Liver (tissue), 8 donors: ENCODE measurements at regions not wholly inside any gene's neighbourhood (a gene's known extent, or its start where the extent isn't known, plus 50 kb on each side); places are given as distances from the start of the nearest gene placed in this dataset.

Experiments
- DNase-seq: peaks from one replicate; pipeline ENCODE4 v3.0.0-alpha.2; 2017; ENCODE audit warnings: low spot score
- H3K27ac ChIP-seq, 2 donors: one replicate each; pipeline ENCODE4 v1.7.0; 2013; ENCODE audit warnings: inconsistent platforms in 2 of 2, low read length in 2 of 2, control low read depth in 1 of 2, low read depth in 1 of 2, mild to moderate bottlenecking in 1 of 2
- H3K27me3 ChIP-seq, 4 donors: one replicate each; pipeline versions ENCODE4 v1.6.1 to v1.7.0; 2013; ENCODE audit warnings: low read length in 3 of 4, inconsistent platforms in 1 of 4, mild to moderate bottlenecking in 1 of 4, moderate library complexity in 1 of 4; ENCODE audit not compliant: control insufficient read depth in 4 of 4, insufficient read depth in 4 of 4
- H3K36me3 ChIP-seq, 4 donors: one replicate each; pipeline versions ENCODE4 v1.6.1 to v1.7.0; 2013; ENCODE audit warnings: low read length in 3 of 4, mild to moderate bottlenecking in 3 of 4, low read depth in 1 of 4, moderate library complexity in 1 of 4; ENCODE audit not compliant: control insufficient read depth in 4 of 4, insufficient read depth in 3 of 4
- H3K4me1 ChIP-seq, 4 donors: one replicate each; pipeline versions ENCODE4 v1.6.1 to v1.7.0; 2013; ENCODE audit warnings: low read length in 3 of 4, mild to moderate bottlenecking in 3 of 4, moderate library complexity in 1 of 4; ENCODE audit not compliant: control insufficient read depth in 4 of 4, insufficient read depth in 4 of 4
- H3K4me3 ChIP-seq, 3 donors: one replicate each; pipeline versions ENCODE4 v1.6.1 to v1.7.0; 2013; ENCODE audit warnings: low read length in 3 of 3, control low read depth in 1 of 3, low read depth in 1 of 3, mild to moderate bottlenecking in 1 of 3
- H3K9ac ChIP-seq, 2 donors: one replicate each; pipeline ENCODE4 v1.7.0; 2013; ENCODE audit warnings: low read length in 2 of 2, mild to moderate bottlenecking in 2 of 2, moderate library complexity in 2 of 2, control low read depth in 1 of 2, low read depth in 1 of 2
- H3K9me3 ChIP-seq, 4 donors: one replicate each; pipeline versions ENCODE4 v1.6.1 to v1.7.0; 2013; ENCODE audit warnings: low read length in 3 of 4; ENCODE audit not compliant: control insufficient read depth in 4 of 4
- ATF3 ChIP-seq: IDR thresholded peaks from 2 replicates; pipeline ENCODE4 v1.6.1; 2016; ENCODE audit warnings: antibody characterized with exemption
- EGR1 ChIP-seq, 2 donors: IDR thresholded peaks; 2 replicates each; pipeline ENCODE4 v1.6.1; 2016 to 2018; ENCODE audit warnings: antibody characterized with exemption in 2 of 2, low read depth in 2 of 2
- FOXA1 ChIP-seq: IDR thresholded peaks from 2 replicates; pipeline ENCODE4 v1.6.1; 2016; ENCODE audit warnings: antibody characterized with exemption
- FOXA2 ChIP-seq: IDR thresholded peaks from 2 replicates; pipeline ENCODE4 v1.6.1; 2016; ENCODE audit warnings: antibody characterized with exemption
- GABPA ChIP-seq, 2 donors: IDR thresholded peaks in 1 of 2; conservative IDR thresholded peaks in 1 of 2; 2 replicates each; pipeline ENCODE4 v1.6.1; 2016; ENCODE audit warnings: antibody characterized with exemption in 2 of 2, mild to moderate bottlenecking in 1 of 2, moderate library complexity in 1 of 2
- HNF4G ChIP-seq: IDR thresholded peaks from 2 replicates; pipeline ENCODE4 v1.6.1; 2016; ENCODE audit warnings: antibody characterized with exemption
- JUND ChIP-seq, 2 donors: IDR thresholded peaks; 2 replicates each; pipeline ENCODE4 v1.6.1; 2016; ENCODE audit warnings: antibody characterized with exemption in 2 of 2
- MAX ChIP-seq: IDR thresholded peaks from 2 replicates; pipeline ENCODE4 v1.6.1; 2016; ENCODE audit warnings: antibody characterized with exemption
- RAD21 ChIP-seq, 2 donors: IDR thresholded peaks; 2 replicates each; pipeline ENCODE4 v1.6.1; 2016; ENCODE audit warnings: antibody characterized with exemption in 2 of 2, mild to moderate bottlenecking in 2 of 2
- REST ChIP-seq: IDR thresholded peaks from 2 replicates; pipeline ENCODE4 v1.6.1; 2016; ENCODE audit warnings: antibody characterized with exemption, mild to moderate bottlenecking
- RXRA ChIP-seq, 2 donors: IDR thresholded peaks; 2 replicates each; pipeline ENCODE4 v1.6.1; 2017 to 2018; ENCODE audit warnings: antibody characterized with exemption in 2 of 2, mild to moderate bottlenecking in 1 of 2
- SP1 ChIP-seq: IDR thresholded peaks from 2 replicates; pipeline ENCODE4 v1.6.1; 2018; ENCODE audit warnings: antibody characterized with exemption, mild to moderate bottlenecking
- YY1 ChIP-seq: IDR thresholded peaks from 2 replicates; pipeline ENCODE4 v1.6.1; 2016; ENCODE audit warnings: antibody characterized with exemption, mild to moderate bottlenecking
- WGBS: extraction: QIAGEN DNeasy Blood & Tissue Kit; methylation state at CpG from one replicate; pipeline ENCODE4 v1.1.7; 2013; 5-methylcytosine and 5-hydroxymethylcytosine counted together
- TF ChIP-seq, protein P1 (sequence below): fragments of 150-350 bp; IDR thresholded peaks from 2 replicates; pipeline ENCODE4 v1.5.1; 2017; ENCODE audit warnings: improper control_type of control experiment, low read depth, low read length; ENCODE audit not compliant: missing input control
- TF ChIP-seq, protein P2 (sequence below): IDR thresholded peaks from 2 replicates; pipeline ENCODE4 v1.6.1; 2016; ENCODE audit warnings: antibody characterized with exemption
- donor health status: healthy.
- donor health status: healthy.
- donor health status: healthy.
- donor health status: healthy.
- donor health status: healthy.

DNA sequence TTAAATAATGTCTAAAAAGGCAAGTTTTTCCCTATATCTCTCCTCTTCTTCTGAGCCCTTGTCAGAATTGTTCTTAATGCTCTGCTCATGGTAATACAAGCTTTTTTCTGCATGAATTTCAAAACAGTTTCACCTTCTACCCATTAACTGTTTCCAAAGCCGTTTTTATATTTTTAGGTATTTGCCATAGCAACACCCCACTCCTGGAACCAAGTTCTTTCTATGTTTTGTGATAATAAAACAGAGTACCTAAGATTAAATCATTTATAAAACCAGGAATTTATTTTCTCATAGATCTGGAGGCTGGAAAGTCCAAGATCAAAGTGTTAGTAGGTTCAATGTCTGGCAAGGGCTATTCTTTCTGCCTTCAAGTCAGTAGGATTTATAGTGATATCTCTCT, 497.4 kb downstream of the ETS1 start:
- 84% methylated on average over 1 of the region's 1 CpG for WGBS
- no peak for TF ChIP-seq FOXA2
- TF ChIP-seq YY1 = no peak
- TF ChIP-seq MAX = no peak
- no peak for TF ChIP-seq HNF4G
- TF ChIP-seq, protein P1, sequence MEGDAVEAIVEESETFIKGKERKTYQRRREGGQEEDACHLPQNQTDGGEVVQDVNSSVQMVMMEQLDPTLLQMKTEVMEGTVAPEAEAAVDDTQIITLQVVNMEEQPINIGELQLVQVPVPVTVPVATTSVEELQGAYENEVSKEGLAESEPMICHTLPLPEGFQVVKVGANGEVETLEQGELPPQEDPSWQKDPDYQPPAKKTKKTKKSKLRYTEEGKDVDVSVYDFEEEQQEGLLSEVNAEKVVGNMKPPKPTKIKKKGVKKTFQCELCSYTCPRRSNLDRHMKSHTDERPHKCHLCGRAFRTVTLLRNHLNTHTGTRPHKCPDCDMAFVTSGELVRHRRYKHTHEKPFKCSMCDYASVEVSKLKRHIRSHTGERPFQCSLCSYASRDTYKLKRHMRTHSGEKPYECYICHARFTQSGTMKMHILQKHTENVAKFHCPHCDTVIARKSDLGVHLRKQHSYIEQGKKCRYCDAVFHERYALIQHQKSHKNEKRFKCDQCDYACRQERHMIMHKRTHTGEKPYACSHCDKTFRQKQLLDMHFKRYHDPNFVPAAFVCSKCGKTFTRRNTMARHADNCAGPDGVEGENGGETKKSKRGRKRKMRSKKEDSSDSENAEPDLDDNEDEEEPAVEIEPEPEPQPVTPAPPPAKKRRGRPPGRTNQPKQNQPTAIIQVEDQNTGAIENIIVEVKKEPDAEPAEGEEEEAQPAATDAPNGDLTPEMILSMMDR = no peak
- TF ChIP-seq SP1 = no peak
- TF ChIP-seq JUND (IDR thresholded peaks at IDR 0.05) = no peak
- TF ChIP-seq GABPA (IDR thresholded peaks at IDR 0.05 in 1 of 2, conservative IDR thresholded peaks at IDR 0.05 in 1 of 2) = no peak
- no peak for TF ChIP-seq FOXA1
- TF ChIP-seq REST = no peak
- no peak for TF ChIP-seq ATF3
- H3K4me1 ChIP-seq = no peaks in the 10 kb centered on the region

GRCh38 chr11:128086794-128087193, 500.6 kb downstream of the ETS1 start:
- no peaks in the 10 kb centered on the region for H3K27me3 ChIP-seq
- H3K4me3 ChIP-seq = no peak overlapping the region
- H3K27ac ChIP-seq = no peak overlapping the region
- H3K9me3 ChIP-seq = peaks cover 0 to 5% (median 1%) of the 10 kb centered on the region in 4 donors
- H3K4me1 ChIP-seq = no peaks in the 10 kb centered on the region
- TF ChIP-seq MAX (no peak), JUND (IDR thresholded peaks at IDR 0.05) (no peak), RAD21 (IDR thresholded peaks at IDR 0.05) (no peak), FOXA2 (no peak), GABPA (IDR thresholded peaks at IDR 0.05 in 1 of 2, conservative IDR thresholded peaks at IDR 0.05 in 1 of 2) (no peak), ATF3 (no peak), RXRA (IDR thresholded peaks at IDR 0.05) (no peak), YY1 (no peak), EGR1 (IDR thresholded peaks at IDR 0.05; ENCODE audit: low read depth in 2 of 2) (no peak)
- TF ChIP-seq, protein P1 = no peak
- TF ChIP-seq, protein P2, sequence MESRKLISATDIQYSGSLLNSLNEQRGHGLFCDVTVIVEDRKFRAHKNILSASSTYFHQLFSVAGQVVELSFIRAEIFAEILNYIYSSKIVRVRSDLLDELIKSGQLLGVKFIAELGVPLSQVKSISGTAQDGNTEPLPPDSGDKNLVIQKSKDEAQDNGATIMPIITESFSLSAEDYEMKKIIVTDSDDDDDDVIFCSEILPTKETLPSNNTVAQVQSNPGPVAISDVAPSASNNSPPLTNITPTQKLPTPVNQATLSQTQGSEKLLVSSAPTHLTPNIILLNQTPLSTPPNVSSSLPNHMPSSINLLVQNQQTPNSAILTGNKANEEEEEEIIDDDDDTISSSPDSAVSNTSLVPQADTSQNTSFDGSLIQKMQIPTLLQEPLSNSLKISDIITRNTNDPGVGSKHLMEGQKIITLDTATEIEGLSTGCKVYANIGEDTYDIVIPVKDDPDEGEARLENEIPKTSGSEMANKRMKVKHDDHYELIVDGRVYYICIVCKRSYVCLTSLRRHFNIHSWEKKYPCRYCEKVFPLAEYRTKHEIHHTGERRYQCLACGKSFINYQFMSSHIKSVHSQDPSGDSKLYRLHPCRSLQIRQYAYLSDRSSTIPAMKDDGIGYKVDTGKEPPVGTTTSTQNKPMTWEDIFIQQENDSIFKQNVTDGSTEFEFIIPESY = no peak
- no peak overlapping the region for H3K9ac ChIP-seq
- WGBS = 95% methylated on average over 2 of the region's 2 CpGs
- no peak for DNase-seq
- H3K36me3 ChIP-seq = no peaks in the 10 kb centered on the region

More for the DNA sequence above, 497.4 kb downstream of the ETS1 start:
- Histone ChIP-seq H3K36me3 (no peaks in the 10 kb centered on the region), H3K27me3 (no peaks in the 10 kb centered on the region), H3K27ac (no peak overlapping the region), H3K9me3 (peaks cover 0 to 5% (median 1%) of the 10 kb centered on the region in 4 donors), H3K9ac (no peak overlapping the region), H3K4me3 (no peak overlapping the region)
- no peak for DNase-seq
